ENCODE measurements at regions not wholly inside any gene's neighbourhood (a gene's known extent, or its start where the extent isn't known, plus 50 kb on each side); places are given as distances from the start of the nearest gene placed in this dataset.

GRCh38 chr22:19648419-19648929, 65.8 kb upstream of the SEPTIN5 start:
- Histone ChIP-seq H3K36me3 (ENCODE audit: control insufficient read depth, insufficient read depth, low read length) (no peaks in the 10 kb centered on the region), H3K27me3 (ENCODE audit: control insufficient read depth, insufficient read depth, low read length) (no peaks in the 10 kb centered on the region), H3K9me3 (ENCODE audit: control insufficient read depth, insufficient read depth, low read depth, low read length) (peaks cover 3% of the 10 kb centered on the region; the same call in 1 of the 2 replicates), H3K4me3 (ENCODE audit: low read depth in 2 of 2, low read length in 2 of 2) (no peak overlapping the region), H3K27ac (ENCODE audit: low read length) (no peak overlapping the region), H3K4me1 (ENCODE audit: control insufficient read depth, insufficient read depth, low read length) (no peaks in the 10 kb centered on the region)
- DNase-seq (ENCODE audit: low read depth, low spot score) = no peak
- intact Hi-C loops (cut with micrococcal nuclease; ENCODE audit: unreplicated experiment) = no loop called here
- in situ Hi-C loops (cut with HindIII; ENCODE audit: low pct_unique_long_range_greater_than_20kb, low sequenced_read_pairs) = no loop called here
- CTCF ChIA-PET = no interaction called here
- TF ChIP-seq POLR2AphosphoS5 (IDR thresholded peaks at IDR 0.05; ENCODE audit: low read depth, low read length) (no peak), REST (IDR thresholded peaks at IDR 0.05; ENCODE audit: insufficient read depth in 1 of 2, low read depth in 2 of 2, low read length in 1 of 2) (no peak), SIN3A (IDR thresholded peaks at IDR 0.05; ENCODE audit: borderline replicate concordance, insufficient read depth, low read depth, low read length) (no peak), CTCF (IDR thresholded peaks at IDR 0.05) (no peak), TCF7L2 (IDR thresholded peaks at IDR 0.05; ENCODE audit: low read depth, low read length) (no peak)
- POLR2A ChIA-PET = no interaction called here
- no TSS peak for BruUV-seq (replicated peaks)
- ATAC-seq = no peak

- Histone ChIP-seq H3K9me3 (ENCODE audit: control insufficient read depth, insufficient read depth, low read depth, low read length) (peaks cover 3% of the 10 kb centered on the region; the same call in 1 of the 2 replicates), H3K4me3 (ENCODE audit: low read depth in 2 of 2, low read length in 2 of 2) (no peak overlapping the region), H3K36me3 (ENCODE audit: control insufficient read depth, insufficient read depth, low read length) (no peaks in the 10 kb centered on the region), H3K27me3 (ENCODE audit: control insufficient read depth, insufficient read depth, low read length) (no peaks in the 10 kb centered on the region), H3K4me1 (ENCODE audit: control insufficient read depth, insufficient read depth, low read length) (no peaks in the 10 kb centered on the region), H3K27ac (ENCODE audit: low read length) (no peak overlapping the region)
- intact Hi-C loops (cut with micrococcal nuclease; ENCODE audit: unreplicated experiment) (no loop called here), in situ Hi-C loops (cut with HindIII; ENCODE audit: low pct_unique_long_range_greater_than_20kb, low sequenced_read_pairs) (no loop called here)
- ChIA-PET POLR2A (no interaction called here), CTCF (no interaction called here)
- TF ChIP-seq REST (IDR thresholded peaks at IDR 0.05; ENCODE audit: insufficient read depth in 1 of 2, low read depth in 2 of 2, low read length in 1 of 2) (no peak), POLR2AphosphoS5 (IDR thresholded peaks at IDR 0.05; ENCODE audit: low read depth, low read length) (no peak), TCF7L2 (IDR thresholded peaks at IDR 0.05; ENCODE audit: low read depth, low read length) (no peak), SIN3A (IDR thresholded peaks at IDR 0.05; ENCODE audit: borderline replicate concordance, insufficient read depth, low read depth, low read length) (no peak), CTCF (IDR thresholded peaks at IDR 0.05) (no peak)
- no TSS peak for BruUV-seq (replicated peaks)
- ATAC-seq (no peak), DNase-seq (ENCODE audit: low read depth, low spot score) (no peak)
Observed at GRCh38 chr22:19652316-19652715, 62.0 kb upstream of the SEPTIN5 start.

All from Panc1 (cell line).